Cardiac muscle cell (in vitro differentiated cells and primary cell): ENCODE measurements at regions not wholly inside any gene's neighbourhood (a gene's known extent, or its start where the extent isn't known, plus 50 kb on each side); places are given as distances from the start of the nearest gene placed in this dataset.

Experiments
- DNase-seq, 2 donors: peaks; one replicate each; pipeline versions ENCODE4 v3.0.0 to v3.0.0-alpha.2; 2010 to 2017; ENCODE audit warnings: low read depth in 1 of 2, low spot score in 1 of 2
- H3K27ac ChIP-seq: fragments of 200-600 bp; sonication (generic); 2 replicates; pipeline ENCODE4 v1.5.1; 2016
- H3K27me3 ChIP-seq: fragments of 200-600 bp; sonication (generic); 2 replicates; pipeline ENCODE4 v1.6.0; 2016; ENCODE audit warnings: control low read depth
- H3K36me3 ChIP-seq: fragments of 200-600 bp; sonication (generic); 2 replicates; pipeline ENCODE4 v1.5.1; 2016; ENCODE audit warnings: control low read depth
- H3K4me1 ChIP-seq: fragments of 200-600 bp; sonication (generic); 2 replicates; pipeline ENCODE4 v1.8.1; 2017; ENCODE audit warnings: low read depth, mild to moderate bottlenecking, mixed run types
- H3K4me3 ChIP-seq: fragments of 200-600 bp; sonication (generic); 2 replicates; pipeline ENCODE4 v1.5.1; 2016; ENCODE audit warnings: mild to moderate bottlenecking
- H3K9me3 ChIP-seq: fragments of 200-600 bp; sonication (generic); 2 replicates; pipeline ENCODE4 v1.5.1; 2017; ENCODE audit warnings: low read depth, mild to moderate bottlenecking, control low read depth
- TF ChIP-seq, protein P1 (sequence below): IDR thresholded peaks from 2 replicates; pipeline ENCODE4 v1.5.1; 2012; ENCODE audit warnings: low read depth, mild to moderate bottlenecking, low read length

DNA sequence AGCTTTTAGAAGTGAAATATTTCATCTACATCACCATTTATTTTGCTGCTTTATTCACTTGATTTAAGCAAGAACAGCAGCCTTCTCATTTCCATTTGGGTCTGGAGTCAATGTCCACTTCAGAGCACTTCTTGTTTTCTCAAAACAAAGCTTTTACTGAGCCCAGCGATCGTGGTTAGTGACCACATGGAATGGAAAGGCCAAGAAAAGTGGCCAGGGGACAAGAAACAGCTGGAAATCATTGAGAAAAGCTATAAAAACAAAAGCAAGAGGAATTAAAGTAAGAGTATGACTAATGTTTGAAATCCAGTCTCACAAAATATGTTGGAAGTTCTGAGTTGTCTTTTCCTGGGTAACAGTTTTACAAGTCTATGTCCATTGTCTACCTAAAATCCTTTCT, 328.4 kb upstream of the INTU start:
- Histone ChIP-seq H3K36me3 (no peaks in the 10 kb centered on the region), H3K4me1 (no peaks in the 10 kb centered on the region), H3K9me3 (no peaks in the 10 kb centered on the region), H3K27ac (no peak overlapping the region), H3K27me3 (no peaks in the 10 kb centered on the region), H3K4me3 (no peak overlapping the region)
- no peak for DNase-seq
- TF ChIP-seq, protein P1, sequence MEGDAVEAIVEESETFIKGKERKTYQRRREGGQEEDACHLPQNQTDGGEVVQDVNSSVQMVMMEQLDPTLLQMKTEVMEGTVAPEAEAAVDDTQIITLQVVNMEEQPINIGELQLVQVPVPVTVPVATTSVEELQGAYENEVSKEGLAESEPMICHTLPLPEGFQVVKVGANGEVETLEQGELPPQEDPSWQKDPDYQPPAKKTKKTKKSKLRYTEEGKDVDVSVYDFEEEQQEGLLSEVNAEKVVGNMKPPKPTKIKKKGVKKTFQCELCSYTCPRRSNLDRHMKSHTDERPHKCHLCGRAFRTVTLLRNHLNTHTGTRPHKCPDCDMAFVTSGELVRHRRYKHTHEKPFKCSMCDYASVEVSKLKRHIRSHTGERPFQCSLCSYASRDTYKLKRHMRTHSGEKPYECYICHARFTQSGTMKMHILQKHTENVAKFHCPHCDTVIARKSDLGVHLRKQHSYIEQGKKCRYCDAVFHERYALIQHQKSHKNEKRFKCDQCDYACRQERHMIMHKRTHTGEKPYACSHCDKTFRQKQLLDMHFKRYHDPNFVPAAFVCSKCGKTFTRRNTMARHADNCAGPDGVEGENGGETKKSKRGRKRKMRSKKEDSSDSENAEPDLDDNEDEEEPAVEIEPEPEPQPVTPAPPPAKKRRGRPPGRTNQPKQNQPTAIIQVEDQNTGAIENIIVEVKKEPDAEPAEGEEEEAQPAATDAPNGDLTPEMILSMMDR = no peak

DNA sequence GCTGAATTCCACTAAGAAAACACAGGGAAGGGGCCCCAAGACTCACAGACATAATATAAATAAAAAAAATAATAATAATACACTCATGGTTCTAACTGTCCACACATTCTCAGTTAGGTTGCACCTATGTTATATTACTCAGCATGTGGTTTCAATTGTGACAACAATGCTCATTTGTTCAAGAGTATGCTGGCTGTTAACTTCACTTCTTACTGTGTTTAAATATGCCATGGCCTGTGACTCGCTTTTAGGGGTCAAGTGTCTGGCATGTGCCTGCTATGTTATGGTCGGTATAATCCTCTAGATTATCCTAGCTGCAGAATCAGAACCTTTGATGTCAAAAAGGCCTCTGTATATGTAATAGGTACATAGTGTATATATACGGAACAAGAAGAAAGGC, 324.8 kb upstream of the INTU start:
- Histone ChIP-seq H3K4me1 (peaks cover 4% of the 10 kb centered on the region), H3K4me3 (no peak overlapping the region), H3K36me3 (no peaks in the 10 kb centered on the region), H3K27ac (no peak overlapping the region), H3K27me3 (no peaks in the 10 kb centered on the region), H3K9me3 (no peaks in the 10 kb centered on the region)
- TF ChIP-seq, protein P1 = no peak
- DNase-seq = no peak

DNA sequence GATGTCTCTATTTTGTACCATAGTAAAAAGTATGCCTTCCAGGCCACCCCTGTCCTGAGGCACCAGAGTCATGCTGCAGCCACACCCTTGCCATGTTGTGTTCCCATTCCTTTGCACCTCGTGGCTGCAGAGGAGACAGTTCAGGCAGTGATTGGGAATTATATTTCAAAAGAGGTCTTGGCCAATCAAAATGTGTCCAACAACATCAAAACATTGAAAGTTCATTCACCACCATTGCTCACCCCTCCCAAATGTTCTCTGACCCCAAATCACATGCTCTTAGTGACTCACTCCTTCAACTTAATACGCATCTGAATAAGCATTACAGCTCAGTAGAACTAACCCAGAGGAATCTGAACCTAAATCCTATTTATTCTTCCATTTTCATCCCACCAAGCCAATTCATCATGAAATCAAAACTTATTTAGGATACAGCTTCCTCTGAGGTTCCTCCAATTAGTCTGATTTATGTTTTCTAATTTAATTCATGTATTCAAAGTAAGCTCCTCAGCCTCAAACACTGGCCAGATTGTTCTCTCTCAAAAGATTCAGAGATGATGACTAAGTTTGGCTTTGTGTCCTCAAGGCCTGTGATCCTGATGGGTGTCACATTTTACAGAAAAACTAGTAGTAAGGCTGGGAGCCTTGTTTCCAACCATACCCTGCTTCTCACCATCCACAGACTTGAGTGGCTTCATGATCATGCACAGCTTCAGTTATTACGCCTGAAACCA, 323.2 kb upstream of the INTU start:
- H3K27me3 ChIP-seq = no peaks in the 10 kb centered on the region
- no peak for DNase-seq
- no peak overlapping the region for H3K27ac ChIP-seq
- TF ChIP-seq, protein P1 = no peak
- no peaks in the 10 kb centered on the region for H3K36me3 ChIP-seq
- no peak overlapping the region for H3K4me3 ChIP-seq
- H3K9me3 ChIP-seq = no peaks in the 10 kb centered on the region
- peaks cover 4% of the 10 kb centered on the region for H3K4me1 ChIP-seq

DNA sequence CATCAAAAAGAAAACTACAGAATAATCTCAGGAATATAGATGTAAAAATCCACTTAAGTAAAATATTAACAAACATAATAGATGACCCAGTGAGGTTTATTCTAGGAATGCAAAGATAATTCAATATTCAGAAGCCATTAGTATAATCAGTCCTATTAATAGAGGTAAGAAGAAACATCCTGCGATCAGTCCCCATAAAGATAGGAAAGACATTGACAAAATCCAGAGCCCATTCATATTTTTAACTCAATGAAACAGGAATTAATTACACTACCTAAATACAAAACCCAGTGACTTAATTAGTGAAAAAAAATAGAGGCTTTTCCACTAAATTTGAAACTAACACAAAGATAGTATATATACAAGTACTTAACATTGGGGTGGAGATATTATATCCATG, 321.4 kb upstream of the INTU start:
- H3K27ac ChIP-seq = no peak overlapping the region
- peaks cover 4% of the 10 kb centered on the region for H3K4me1 ChIP-seq
- no peaks in the 10 kb centered on the region for H3K9me3 ChIP-seq
- H3K27me3 ChIP-seq = no peaks in the 10 kb centered on the region
- H3K4me3 ChIP-seq = no peak overlapping the region
- TF ChIP-seq, protein P1 = no peak
- no peaks in the 10 kb centered on the region for H3K36me3 ChIP-seq
- DNase-seq = no peak

DNA sequence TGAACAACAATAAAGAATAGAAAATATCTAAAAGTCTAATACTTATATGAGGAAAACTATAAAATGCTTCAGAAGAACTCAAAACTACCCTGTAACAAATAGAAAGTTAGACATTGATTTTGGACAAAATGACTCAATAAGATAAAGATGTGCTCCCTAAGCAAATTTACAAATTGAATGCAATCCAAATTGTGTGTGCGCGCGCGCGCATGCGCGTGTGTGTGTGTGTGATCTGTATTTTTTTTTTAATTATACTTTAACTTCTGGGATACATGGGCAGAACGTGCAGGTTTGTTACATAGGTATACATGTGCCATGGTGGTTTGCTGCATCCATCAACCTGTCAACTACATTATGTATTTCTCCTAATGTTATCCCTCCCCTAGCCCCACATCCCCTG, 320.8 kb upstream of the INTU start:
- DNase-seq = no peak
- Histone ChIP-seq H3K9me3 (no peaks in the 10 kb centered on the region), H3K36me3 (no peaks in the 10 kb centered on the region), H3K27ac (no peak overlapping the region), H3K4me1 (peaks cover 4% of the 10 kb centered on the region), H3K27me3 (no peaks in the 10 kb centered on the region), H3K4me3 (no peak overlapping the region)
- TF ChIP-seq, protein P1 = no peak

DNA sequence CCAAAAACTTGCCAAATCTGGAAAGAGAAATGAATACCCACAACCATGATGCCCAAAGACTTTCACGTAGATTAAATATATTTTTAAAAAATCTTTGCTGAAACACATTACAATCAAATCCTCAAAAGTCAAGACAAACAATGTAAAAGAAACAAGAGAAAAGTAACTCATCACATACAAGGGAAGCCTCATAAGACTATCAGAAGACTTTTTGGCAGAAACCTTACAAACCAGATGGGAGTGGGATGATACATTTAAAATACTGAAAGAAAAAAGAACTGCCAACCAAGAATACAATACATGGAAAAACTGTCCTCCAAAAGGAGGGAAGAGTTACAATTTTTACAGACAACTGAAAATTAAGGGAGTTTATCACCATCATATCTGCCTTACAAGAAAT, 319.0 kb upstream of the INTU start:
- no peak overlapping the region for H3K4me3 ChIP-seq
- no peaks in the 10 kb centered on the region for H3K27me3 ChIP-seq
- TF ChIP-seq, protein P1 = no peak
- no peaks in the 10 kb centered on the region for H3K9me3 ChIP-seq
- no peak for DNase-seq
- no peaks in the 10 kb centered on the region for H3K36me3 ChIP-seq
- H3K4me1 ChIP-seq = peaks cover 4% of the 10 kb centered on the region
- H3K27ac ChIP-seq = no peak overlapping the region
